Cardiac muscle cell (in vitro differentiated cells and primary cell): ENCODE measurements at regions not wholly inside any gene's neighbourhood (a gene's known extent, or its start where the extent isn't known, plus 50 kb on each side); places are given as distances from the start of the nearest gene placed in this dataset.
A peak's percentile ranks its signal among the peaks of the same experiment; 100 is the strongest.
"Not testable (repeated sequence)": the region's sequence is repeated elsewhere in the genome, so short reads cannot be mapped to it uniquely, and the experiment has no call there.

ENCODE experiments used
- DNase-seq, 2 donors: peaks; one replicate each; pipeline versions ENCODE4 v3.0.0 to v3.0.0-alpha.2; 2010 to 2017; ENCODE audit warnings: low read depth in 1 of 2, low spot score in 1 of 2
- H3K27ac ChIP-seq: fragments of 200-600 bp; sonication (generic); 2 replicates; pipeline ENCODE4 v1.5.1; 2016
- H3K27me3 ChIP-seq: fragments of 200-600 bp; sonication (generic); 2 replicates; pipeline ENCODE4 v1.6.0; 2016; ENCODE audit warnings: control low read depth
- H3K36me3 ChIP-seq: fragments of 200-600 bp; sonication (generic); 2 replicates; pipeline ENCODE4 v1.5.1; 2016; ENCODE audit warnings: control low read depth
- H3K4me1 ChIP-seq: fragments of 200-600 bp; sonication (generic); 2 replicates; pipeline ENCODE4 v1.8.1; 2017; ENCODE audit warnings: low read depth, mild to moderate bottlenecking, mixed run types
- H3K4me3 ChIP-seq: fragments of 200-600 bp; sonication (generic); 2 replicates; pipeline ENCODE4 v1.5.1; 2016; ENCODE audit warnings: mild to moderate bottlenecking
- H3K9me3 ChIP-seq: fragments of 200-600 bp; sonication (generic); 2 replicates; pipeline ENCODE4 v1.5.1; 2017; ENCODE audit warnings: low read depth, mild to moderate bottlenecking, control low read depth
- CTCF ChIP-seq: IDR thresholded peaks from 2 replicates; pipeline ENCODE4 v1.5.1; 2012; ENCODE audit warnings: low read depth, mild to moderate bottlenecking, low read length

- H3K9me3 ChIP-seq, result no peaks in the 10 kb centered on the region
- no peak overlapping the region for H3K27ac ChIP-seq
- peak; percentile 15 to 59 for DNase-seq
These were observed 1353.7 kb upstream of the ACO1 start for GRCh38 chr9:31030741-31031202.

GRCh38 chr9:31032206-31032605, 1352.2 kb upstream of the ACO1 start:
- H3K36me3 ChIP-seq, result no peaks in the 10 kb centered on the region
- TF ChIP-seq CTCF, result no peak
- no peak overlapping the region for H3K27ac ChIP-seq
- no peak overlapping the region for H3K4me3 ChIP-seq
- no peaks in the 10 kb centered on the region for H3K27me3 ChIP-seq
- no peak for DNase-seq
- H3K9me3 ChIP-seq, result no peaks in the 10 kb centered on the region
- H3K4me1 ChIP-seq, result no peaks in the 10 kb centered on the region

More at GRCh38 chr9:31030741-31031202, 1353.7 kb upstream of the ACO1 start:
- Histone ChIP-seq H3K4me3 (no peak overlapping the region), H3K36me3 (no peaks in the 10 kb centered on the region), H3K27me3 (no peaks in the 10 kb centered on the region), H3K4me1 (no peaks in the 10 kb centered on the region)
- TF ChIP-seq CTCF, result no peak

GRCh38 chr9:31034311-31034710, 1350.1 kb upstream of the ACO1 start:
- no peaks in the 10 kb centered on the region for H3K27me3 ChIP-seq
- H3K27ac ChIP-seq, result no peak overlapping the region
- H3K9me3 ChIP-seq, result no peaks in the 10 kb centered on the region
- no peaks in the 10 kb centered on the region for H3K36me3 ChIP-seq
- DNase-seq, result no peak
- H3K4me1 ChIP-seq, result no peaks in the 10 kb centered on the region
- no peak for TF ChIP-seq CTCF
- no peak overlapping the region for H3K4me3 ChIP-seq

- H3K27me3 ChIP-seq, result no peaks in the 10 kb centered on the region
- H3K36me3 ChIP-seq, result no peaks in the 10 kb centered on the region
- no peak overlapping the region for H3K27ac ChIP-seq
- no peak for DNase-seq
- TF ChIP-seq CTCF, result no peak
- H3K9me3 ChIP-seq, result no peaks in the 10 kb centered on the region
- H3K4me3 ChIP-seq, result no peak overlapping the region
- no peaks in the 10 kb centered on the region for H3K4me1 ChIP-seq
These were observed 1343.9 kb upstream of the ACO1 start for GRCh38 chr9:31040564-31040963.

- no peak overlapping the region for H3K4me3 ChIP-seq
- H3K27me3 ChIP-seq, result no peaks in the 10 kb centered on the region
- DNase-seq, result no peak
- H3K4me1 ChIP-seq, result no peaks in the 10 kb centered on the region
- TF ChIP-seq CTCF, result no peak
- no peak overlapping the region for H3K27ac ChIP-seq
- no peaks in the 10 kb centered on the region for H3K36me3 ChIP-seq
- no peaks in the 10 kb centered on the region for H3K9me3 ChIP-seq
These were observed 1338.6 kb upstream of the ACO1 start for GRCh38 chr9:31045810-31046209.

GRCh38 chr9:31061592-31061991, 1322.9 kb upstream of the ACO1 start:
- not testable (repeated sequence) for H3K27ac ChIP-seq, H3K9me3 ChIP-seq, H3K4me3 ChIP-seq, H3K4me1 ChIP-seq, H3K27me3 ChIP-seq, H3K36me3 ChIP-seq, DNase-seq
